Mesothelial cell of epicardium (in vitro differentiated cells): ENCODE measurements at regions not wholly inside any gene's neighbourhood (a gene's known extent, or its start where the extent isn't known, plus 50 kb on each side); places are given as distances from the start of the nearest gene placed in this dataset.
A peak's percentile ranks its signal among the peaks of the same experiment; 100 is the strongest.

Experiments
- DNase-seq, 2 experiments: peaks; one replicate each; pipeline ENCODE4 v3.0.0; 2021; ENCODE audit warnings: low spot score in 2 of 2; ENCODE audit not compliant: unreplicated experiment in 2 of 2
- H3K27ac Mint-ChIP-seq: 2 replicates; pipeline ENCODE4 v1.8.0; 2021; ENCODE audit warnings: mixed read lengths
- H3K27me3 Mint-ChIP-seq: 2 replicates; pipeline ENCODE4 v1.8.0; 2021; ENCODE audit warnings: low read depth, mixed read lengths
- H3K36me3 Mint-ChIP-seq: 2 replicates; pipeline ENCODE4 v1.8.0; 2021; ENCODE audit warnings: mixed read lengths
- H3K4me1 Mint-ChIP-seq: 2 replicates; pipeline ENCODE4 v1.8.0; 2021; ENCODE audit warnings: mixed read lengths
- H3K4me3 Mint-ChIP-seq: 2 replicates; pipeline ENCODE4 v1.8.0; 2021; ENCODE audit warnings: mild to moderate bottlenecking, moderate library complexity, mixed read lengths
- H3K9me3 Mint-ChIP-seq: 2 replicates; pipeline ENCODE4 v1.8.0; 2021; ENCODE audit warnings: mixed read lengths
- CTCF ChIP-seq: fragments of 200-600 bp; sonication (generic); IDR thresholded peaks from one replicate; pipeline ENCODE4 v1.5.0; 2021; ENCODE audit warnings: antibody characterized with exemption; ENCODE audit not compliant: unreplicated experiment

GRCh38 chr7:3193379-3194120 lies 107.5 kb upstream of the SDK1 start:
- H3K27ac Mint-ChIP-seq = no peak overlapping the region
- H3K4me3 Mint-ChIP-seq = no peak overlapping the region
- H3K36me3 Mint-ChIP-seq = no peaks in the 10 kb centered on the region
- H3K9me3 Mint-ChIP-seq = peaks cover 16% of the 10 kb centered on the region
- DNase-seq = no peak
- H3K27me3 Mint-ChIP-seq = peaks cover 13% of the 10 kb centered on the region
- TF ChIP-seq CTCF = no peak
- H3K4me1 Mint-ChIP-seq = peaks cover 8% of the 10 kb centered on the region

GRCh38 chr7:3194501-3195141 lies 106.4 kb upstream of the SDK1 start:
- TF ChIP-seq CTCF = no peak
- Mint-ChIP-seq H3K36me3 (no peaks in the 10 kb centered on the region), H3K27ac (peak overlapping the region; percentile 7), H3K9me3 (peaks cover 19% of the 10 kb centered on the region), H3K4me1 (peaks cover 8% of the 10 kb centered on the region), H3K4me3 (no peak overlapping the region), H3K27me3 (peaks cover 9% of the 10 kb centered on the region)
- DNase-seq = no peak

GRCh38 chr7:3195160-3195559 lies 105.9 kb upstream of the SDK1 start:
- H3K9me3 Mint-ChIP-seq = peaks cover 24% of the 10 kb centered on the region

GRCh38 chr7:3196629-3197400 lies 104.2 kb upstream of the SDK1 start:
- H3K9me3 Mint-ChIP-seq = peaks cover 24% of the 10 kb centered on the region
- no peaks in the 10 kb centered on the region for H3K36me3 Mint-ChIP-seq
- H3K27me3 Mint-ChIP-seq = peaks cover 7% of the 10 kb centered on the region
- H3K4me3 Mint-ChIP-seq = no peak overlapping the region
- peaks cover 8% of the 10 kb centered on the region for H3K4me1 Mint-ChIP-seq
- no peak overlapping the region for H3K27ac Mint-ChIP-seq
- DNase-seq = no peak
- no peak for TF ChIP-seq CTCF

More at GRCh38 chr7:3195160-3195559, 105.9 kb upstream of the SDK1 start:
- Mint-ChIP-seq H3K36me3 (no peaks in the 10 kb centered on the region), H3K4me3 (no peak overlapping the region), H3K4me1 (peaks cover 8% of the 10 kb centered on the region), H3K27ac (no peak overlapping the region), H3K27me3 (peaks cover 9% of the 10 kb centered on the region)
- no peak for DNase-seq
- TF ChIP-seq CTCF = no peak

GRCh38 chr7:3197567-3198213 lies 103.4 kb upstream of the SDK1 start:
- Mint-ChIP-seq H3K4me3 (no peak overlapping the region), H3K27ac (no peak overlapping the region), H3K27me3 (peaks cover 9% of the 10 kb centered on the region), H3K4me1 (peaks cover 7% of the 10 kb centered on the region), H3K36me3 (no peaks in the 10 kb centered on the region), H3K9me3 (peaks cover 24% of the 10 kb centered on the region)
- DNase-seq = no peak
- no peak for TF ChIP-seq CTCF
